Bronchial epithelial cell (primary cell): ENCODE measurements at regions not wholly inside any gene's neighbourhood (a gene's known extent, or its start where the extent isn't known, plus 50 kb on each side); places are given as distances from the start of the nearest gene placed in this dataset.
"Not testable (repeated sequence)": the region's sequence is repeated elsewhere in the genome, so short reads cannot be mapped to it uniquely, and the experiment has no call there.

ENCODE experiments used
- DNase-seq: peaks from one replicate; pipeline ENCODE4 v3.0.0-alpha.2; 2010; ENCODE audit warnings: low read depth
- FAIRE-seq: peaks from 2 replicates; lab custom pipeline; 2011; peaks lifted over from hg19 to GRCh38; lab: Jason Lieb, UNC
- H3K27me3 ChIP-seq: 2 replicates; pipeline ENCODE4 v1.5.1; 2011; ENCODE audit warnings: low read length; ENCODE audit not compliant: control insufficient read depth, insufficient read depth
- H3K36me3 ChIP-seq: 2 replicates; pipeline ENCODE4 v1.5.1; 2011; ENCODE audit warnings: low read length; ENCODE audit not compliant: control insufficient read depth, insufficient read depth
- H3K4me3 ChIP-seq: 2 replicates; pipeline ENCODE4 v1.5.1; 2011; ENCODE audit warnings: mild to moderate bottlenecking, low read depth, low read length, control low read depth
- CTCF ChIP-seq: IDR thresholded peaks from 2 replicates; pipeline ENCODE4 v1.5.1; 2011; ENCODE audit warnings: mild to moderate bottlenecking, moderate library complexity, low read length, control low read depth, inconsistent platforms; ENCODE audit not compliant: insufficient read depth, severe bottlenecking

GRCh38 chr9:135188681-135189151 lies 101.2 kb downstream of the OLFM1 start:
- FAIRE-seq (no peak), DNase-seq (no peak)
- TF ChIP-seq CTCF, result no peak
- no peaks in the 10 kb centered on the region for H3K27me3 ChIP-seq
- H3K4me3 ChIP-seq, result no peak overlapping the region
- H3K36me3 ChIP-seq, result no peaks in the 10 kb centered on the region

- FAIRE-seq (no peak), DNase-seq (no peak)
- no peak for TF ChIP-seq CTCF
- no peaks in the 10 kb centered on the region for H3K36me3 ChIP-seq
- H3K4me3 ChIP-seq, result no peak overlapping the region
- no peaks in the 10 kb centered on the region for H3K27me3 ChIP-seq
Measured at GRCh38 chr9:135189497-135189896, 102.0 kb downstream of the OLFM1 start.

GRCh38 chr9:135190789-135191577 lies 103.5 kb downstream of the OLFM1 start:
- FAIRE-seq, result no peak
- no peak for TF ChIP-seq CTCF
- no peak for DNase-seq
- Histone ChIP-seq H3K4me3 (no peak overlapping the region), H3K27me3 (no peaks in the 10 kb centered on the region), H3K36me3 (no peaks in the 10 kb centered on the region)

GRCh38 chr9:135192686-135193085 lies 105.2 kb downstream of the OLFM1 start:
- FAIRE-seq (no peak), DNase-seq (no peak)
- no peaks in the 10 kb centered on the region for H3K27me3 ChIP-seq
- no peaks in the 10 kb centered on the region for H3K36me3 ChIP-seq
- no peak for TF ChIP-seq CTCF
- no peak overlapping the region for H3K4me3 ChIP-seq

GRCh38 chr9:135195975-135196374 lies 108.5 kb downstream of the OLFM1 start:
- DNase-seq, H3K4me3 ChIP-seq, FAIRE-seq, H3K27me3 ChIP-seq, H3K36me3 ChIP-seq: not testable (repeated sequence)

GRCh38 chr9:135196474-135196873 lies 109.0 kb downstream of the OLFM1 start:
- H3K27me3 ChIP-seq, result no peaks in the 10 kb centered on the region
- DNase-seq (no peak), FAIRE-seq (no peak)
- no peak for TF ChIP-seq CTCF
- no peak overlapping the region for H3K4me3 ChIP-seq
- H3K36me3 ChIP-seq, result no peaks in the 10 kb centered on the region
